ENCODE measurements at regions not wholly inside any gene's neighbourhood (a gene's known extent, or its start where the extent isn't known, plus 50 kb on each side); places are given as distances from the start of the nearest gene placed in this dataset.

- no peak for TF ChIP-seq USF2 (IDR thresholded peaks at IDR 0.05; ENCODE audit: low read length)
- TF ChIP-seq ZNF274 (IDR thresholded peaks at IDR 0.05; ENCODE audit: borderline replicate concordance, extremely low read depth, low read length): no peak
- TF ChIP-seq RXRA (IDR thresholded peaks at IDR 0.05; ENCODE audit: insufficient read depth, low read depth, low read length): no peak
- TF ChIP-seq GTF2F1 (IDR thresholded peaks at IDR 0.05; ENCODE audit: borderline replicate concordance, low read depth, low read length): no peak
- no peak for TF ChIP-seq JUND (IDR thresholded peaks at IDR 0.05; ENCODE audit: low read length)
- no peak for TF ChIP-seq SIN3A (conservative IDR thresholded peaks at IDR 0.05 in 1 of 2, IDR thresholded peaks at IDR 0.05 in 1 of 2; ENCODE audit: low read depth in 1 of 2, low read length in 2 of 2)
These were observed 171.7 kb upstream of the SEMA3E start (continued) for GRCh38 chr7:83820641-83821040.

Measured in H1 (cell line).